Dermis blood vessel endothelial cell (primary cell): ENCODE measurements at regions not wholly inside any gene's neighbourhood (a gene's known extent, or its start where the extent isn't known, plus 50 kb on each side); places are given as distances from the start of the nearest gene placed in this dataset.
"Not testable (repeated sequence)": the region's sequence is repeated elsewhere in the genome, so short reads cannot be mapped to it uniquely, and the experiment has no call there.

Experiments used
- DNase-seq: peaks from one replicate; pipeline ENCODE4 v3.0.0; 2010

GRCh38 chr3:118487734-118488133 is 546.9 kb downstream of the IGSF11 start:
- DNase-seq = no peak

- no peak for DNase-seq
Measured at GRCh38 chr3:118488732-118489131, 545.9 kb downstream of the IGSF11 start.

GRCh38 chr3:118495206-118495605 is 539.4 kb downstream of the IGSF11 start:
- DNase-seq = no peak

- DNase-seq = no peak
Measured at GRCh38 chr3:118497274-118497673, 537.4 kb downstream of the IGSF11 start.

- peak; percentile 0 for DNase-seq
Measured at GRCh38 chr3:118501152-118501551, 533.5 kb downstream of the IGSF11 start.

- no peak for DNase-seq
Measured at GRCh38 chr3:118504906-118505305, 529.7 kb downstream of the IGSF11 start.

GRCh38 chr3:118505784-118506183 is 528.9 kb downstream of the IGSF11 start:
- no peak for DNase-seq

- no peak for DNase-seq
Measured at GRCh38 chr3:118511402-118511801, 523.2 kb downstream of the IGSF11 start.

- no peak for DNase-seq
Measured at GRCh38 chr3:118512301-118512700, 522.3 kb downstream of the IGSF11 start.

- no peak for DNase-seq
Measured at GRCh38 chr3:118525077-118525476, 509.6 kb downstream of the IGSF11 start.

- no peak for DNase-seq
Measured at GRCh38 chr3:118526758-118527513, 507.7 kb downstream of the IGSF11 start.

- DNase-seq = no peak
Measured at GRCh38 chr3:118527514-118528044, 507.1 kb downstream of the IGSF11 start.

GRCh38 chr3:118529554-118529953 is 505.1 kb downstream of the IGSF11 start:
- no peak for DNase-seq

- DNase-seq = no peak
Measured at GRCh38 chr3:118530350-118530922, 504.2 kb downstream of the IGSF11 start.

GRCh38 chr3:118530927-118531356 is 503.7 kb downstream of the IGSF11 start:
- not testable (repeated sequence) for DNase-seq

- DNase-seq = no peak
Measured at GRCh38 chr3:118531816-118532215, 502.8 kb downstream of the IGSF11 start.

- DNase-seq = no peak
Measured at GRCh38 chr3:118533676-118534075, 501.0 kb downstream of the IGSF11 start.

- DNase-seq = no peak
Measured at GRCh38 chr3:118534519-118534918, 500.1 kb downstream of the IGSF11 start.

GRCh38 chr3:118536764-118537163 is 497.9 kb downstream of the IGSF11 start:
- peak; percentile 4 for DNase-seq

GRCh38 chr3:118537454-118537853 is 497.2 kb downstream of the IGSF11 start:
- no peak for DNase-seq

- DNase-seq = no peak
Measured at GRCh38 chr3:118538187-118538586, 496.5 kb downstream of the IGSF11 start.

GRCh38 chr3:118539820-118540447 is 494.7 kb downstream of the IGSF11 start:
- DNase-seq = not testable (repeated sequence)

GRCh38 chr3:118540448-118540821 is 494.2 kb downstream of the IGSF11 start:
- not testable (repeated sequence) for DNase-seq

- DNase-seq = no peak
Measured at GRCh38 chr3:118540826-118541225, 493.8 kb downstream of the IGSF11 start.
